Endodermal cell (in vitro differentiated cells): ENCODE measurements at regions not wholly inside any gene's neighbourhood (a gene's known extent, or its start where the extent isn't known, plus 50 kb on each side); places are given as distances from the start of the nearest gene placed in this dataset.

Experiments used
- DNase-seq: peaks from one replicate; pipeline ENCODE4 v3.0.0-alpha.2; 2017
- H3K27ac ChIP-seq: 2 replicates; pipeline ENCODE4 v1.5.1; 2013; ENCODE audit warnings: mild to moderate bottlenecking, low read depth, low read length, moderate library complexity
- H3K27me3 ChIP-seq: 2 replicates; pipeline ENCODE4 v1.6.1; 2013; ENCODE audit warnings: mild to moderate bottlenecking, low read length, moderate library complexity; ENCODE audit not compliant: insufficient read depth, control insufficient read depth, poor library complexity, severe bottlenecking
- H3K36me3 ChIP-seq: 2 replicates; pipeline ENCODE4 v1.7.0; 2013; ENCODE audit warnings: mild to moderate bottlenecking, low read length, moderate library complexity; ENCODE audit not compliant: control insufficient read depth, insufficient read depth
- H3K4me1 ChIP-seq: one replicate; pipeline ENCODE4 v1.7.0; 2013; ENCODE audit warnings: low read length; ENCODE audit not compliant: control insufficient read depth, insufficient read depth
- H3K4me3 ChIP-seq: 2 replicates; pipeline ENCODE4 v1.5.1; 2013; ENCODE audit warnings: mild to moderate bottlenecking, low read length, moderate library complexity
- H3K9ac ChIP-seq: 2 replicates; pipeline ENCODE4 v1.6.1; 2013; ENCODE audit warnings: mild to moderate bottlenecking, low read length, moderate library complexity; ENCODE audit not compliant: poor library complexity, severe bottlenecking; ENCODE audit errors: extremely low read depth
- H3K9me3 ChIP-seq: 2 replicates; pipeline ENCODE4 v1.6.1; 2013; ENCODE audit warnings: mild to moderate bottlenecking, low read length, moderate library complexity; ENCODE audit not compliant: control insufficient read depth
- H3K27ac Mint-ChIP-seq: 2 replicates; pipeline ENCODE4 v1.8.0; 2020; ENCODE audit warnings: mixed read lengths
- H3K27me3 Mint-ChIP-seq: 2 replicates; pipeline ENCODE4 v1.8.0; 2021; ENCODE audit warnings: mild to moderate bottlenecking, mixed read lengths; ENCODE audit not compliant: insufficient read depth
- H3K36me3 Mint-ChIP-seq: 2 replicates; pipeline ENCODE4 v1.8.0; 2020; ENCODE audit warnings: low read depth, mixed read lengths
- H3K4me1 Mint-ChIP-seq: 2 replicates; pipeline ENCODE4 v1.8.0; 2020; ENCODE audit warnings: mixed read lengths
- H3K4me3 Mint-ChIP-seq: 2 replicates; pipeline ENCODE4 v1.8.0; 2020; ENCODE audit warnings: mild to moderate bottlenecking, moderate library complexity, mixed read lengths
- H3K9me3 Mint-ChIP-seq: 2 replicates; pipeline ENCODE4 v1.8.0; 2020; ENCODE audit warnings: mild to moderate bottlenecking, mixed read lengths
- WGBS, 2 experiments: methylation state at CpG; one replicate each; pipeline versions ENCODE4 v1.1.5 to v1.1.7; 2013; ENCODE audit warnings: missing lambda C conversion rate in 2 of 2, mixed read lengths in 1 of 2; ENCODE audit not compliant: insufficient coverage in 1 of 2, insufficient read length in 1 of 2; 5-methylcytosine and 5-hydroxymethylcytosine counted together
- TF ChIP-seq, protein P1 (sequence below): fragments of 200-600 bp; sonication (generic); conservative IDR thresholded peaks from 2 replicates; pipeline ENCODE4 v1.5.0; 2021; ENCODE audit warnings: antibody characterized with exemption, mild to moderate bottlenecking

DNA sequence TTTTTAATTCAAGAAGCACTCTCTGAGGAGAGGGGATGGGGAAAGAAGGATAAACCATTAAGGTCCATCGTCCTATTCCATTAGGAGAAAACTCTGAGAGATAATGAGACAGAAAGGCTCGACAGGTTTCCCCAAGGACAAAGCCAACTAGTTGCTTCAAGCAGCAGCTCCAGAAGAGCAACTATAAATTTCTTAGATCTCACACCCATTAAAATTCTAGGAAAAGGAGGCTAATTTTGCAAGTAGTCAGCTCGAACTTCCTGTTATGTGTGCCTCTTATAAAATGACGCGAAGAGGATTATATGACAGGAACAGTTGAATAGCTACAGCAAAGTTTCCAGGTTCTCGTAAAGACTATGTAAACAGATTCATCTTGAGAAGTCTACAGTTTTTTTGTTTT is 52.0 kb upstream of the ST8SIA6 start:
- H3K27ac Mint-ChIP-seq: no peak overlapping the region
- H3K9me3 Mint-ChIP-seq: no peaks in the 10 kb centered on the region

GRCh38 chr10:17504547-17505245 is 50.3 kb upstream of the ST8SIA6 start:
- H3K27me3 ChIP-seq: no peaks in the 10 kb centered on the region
- H3K36me3 ChIP-seq: no peaks in the 10 kb centered on the region
- no peaks in the 10 kb centered on the region for H3K4me1 ChIP-seq
- H3K27ac Mint-ChIP-seq: no peak overlapping the region
- WGBS, 2 experiments: 86 to 88% methylated on average over 6 of the region's 6 CpGs
- DNase-seq: no peak
- H3K9me3 ChIP-seq: no peaks in the 10 kb centered on the region
- no peak overlapping the region for H3K4me3 ChIP-seq
- no peaks in the 10 kb centered on the region for H3K4me1 Mint-ChIP-seq
- no peaks in the 10 kb centered on the region for H3K9me3 Mint-ChIP-seq
- no peak overlapping the region for H3K9ac ChIP-seq
- no peaks in the 10 kb centered on the region for H3K36me3 Mint-ChIP-seq
- H3K27me3 Mint-ChIP-seq: no peaks in the 10 kb centered on the region
- no peak overlapping the region for H3K4me3 Mint-ChIP-seq
- no peak overlapping the region for H3K27ac ChIP-seq
- TF ChIP-seq, protein P1, sequence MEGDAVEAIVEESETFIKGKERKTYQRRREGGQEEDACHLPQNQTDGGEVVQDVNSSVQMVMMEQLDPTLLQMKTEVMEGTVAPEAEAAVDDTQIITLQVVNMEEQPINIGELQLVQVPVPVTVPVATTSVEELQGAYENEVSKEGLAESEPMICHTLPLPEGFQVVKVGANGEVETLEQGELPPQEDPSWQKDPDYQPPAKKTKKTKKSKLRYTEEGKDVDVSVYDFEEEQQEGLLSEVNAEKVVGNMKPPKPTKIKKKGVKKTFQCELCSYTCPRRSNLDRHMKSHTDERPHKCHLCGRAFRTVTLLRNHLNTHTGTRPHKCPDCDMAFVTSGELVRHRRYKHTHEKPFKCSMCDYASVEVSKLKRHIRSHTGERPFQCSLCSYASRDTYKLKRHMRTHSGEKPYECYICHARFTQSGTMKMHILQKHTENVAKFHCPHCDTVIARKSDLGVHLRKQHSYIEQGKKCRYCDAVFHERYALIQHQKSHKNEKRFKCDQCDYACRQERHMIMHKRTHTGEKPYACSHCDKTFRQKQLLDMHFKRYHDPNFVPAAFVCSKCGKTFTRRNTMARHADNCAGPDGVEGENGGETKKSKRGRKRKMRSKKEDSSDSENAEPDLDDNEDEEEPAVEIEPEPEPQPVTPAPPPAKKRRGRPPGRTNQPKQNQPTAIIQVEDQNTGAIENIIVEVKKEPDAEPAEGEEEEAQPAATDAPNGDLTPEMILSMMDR: no peak

More for the DNA sequence above, 52.0 kb upstream of the ST8SIA6 start:
- no peaks in the 10 kb centered on the region for H3K36me3 ChIP-seq
- no peak overlapping the region for H3K4me3 ChIP-seq
- H3K9me3 ChIP-seq: no peaks in the 10 kb centered on the region
- no peaks in the 10 kb centered on the region for H3K4me1 ChIP-seq
- TF ChIP-seq, protein P1: no peak
- Mint-ChIP-seq H3K4me1 (no peaks in the 10 kb centered on the region), H3K27me3 (no peaks in the 10 kb centered on the region), H3K36me3 (no peaks in the 10 kb centered on the region), H3K4me3 (no peak overlapping the region)
- no peak for DNase-seq
- H3K9ac ChIP-seq: no peak overlapping the region
- no peak overlapping the region for H3K27ac ChIP-seq
- no peaks in the 10 kb centered on the region for H3K27me3 ChIP-seq
- 91 to 92% methylated on average over 4 to 6 of the region's 6 CpGs for WGBS, 2 experiments
